ENCODE measurements at regions not wholly inside any gene's neighbourhood (a gene's known extent, or its start where the extent isn't known, plus 50 kb on each side); places are given as distances from the start of the nearest gene placed in this dataset.

DNA sequence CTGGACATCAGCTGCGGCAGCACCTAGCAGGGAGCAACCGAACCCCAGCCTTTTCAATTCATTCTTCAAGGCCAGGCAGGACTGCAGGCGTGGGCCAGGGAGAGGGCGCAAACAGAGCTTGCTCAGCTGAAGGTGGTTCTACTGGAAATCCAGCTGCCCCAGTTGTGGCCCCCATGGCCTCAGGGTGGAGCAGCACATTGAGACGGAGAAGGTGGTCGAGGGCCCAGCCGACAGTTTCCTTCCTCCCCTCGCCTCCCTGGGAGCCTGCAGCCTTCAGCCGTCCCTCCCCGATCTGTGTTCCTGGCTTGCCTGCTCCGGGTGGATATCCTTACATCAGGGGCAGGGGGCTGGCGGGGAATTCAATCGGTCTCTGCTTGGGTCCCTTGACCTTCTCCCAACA, 217.8 kb downstream of the ANKRD60 start:
- Histone ChIP-seq H3K27me3 (replicated peaks in 1 of 2; ENCODE audit: control insufficient read depth in 2 of 2, insufficient read depth in 2 of 2, low read length in 1 of 2) (peaks cover 0 to 1% of the 10 kb centered on the region in 2 experiments; a peak in 3 of 4 replicates), H3K4me1 (ENCODE audit: control insufficient read depth, insufficient read depth, low read length) (no peaks in the 10 kb centered on the region), H3K9ac (ENCODE audit: control insufficient read depth, insufficient read depth, low read length) (no peak overlapping the region), H4K20me1 (ENCODE audit: control insufficient read depth, insufficient read depth) (no peaks in the 10 kb centered on the region), H3K27ac (ENCODE audit: control insufficient read depth, insufficient read depth) (no peak overlapping the region), H3K9me3 (replicated peaks; ENCODE audit: control insufficient read depth, insufficient read depth, low read length) (no peaks in the 10 kb centered on the region), H3K4me2 (ENCODE audit: control insufficient read depth, insufficient read depth) (no peak overlapping the region), H3K36me3 (ENCODE audit: control insufficient read depth in 2 of 2, insufficient read depth in 2 of 2, low read length in 1 of 2) (no peaks in the 10 kb centered on the region), H3K4me3 (no peak overlapping the region), H3K79me2 (ENCODE audit: control insufficient read depth, insufficient read depth, low read length) (no peaks in the 10 kb centered on the region), H2AFZ (ENCODE audit: control insufficient read depth, low read depth, low read length) (no peak overlapping the region)
- TF ChIP-seq, protein P1, sequence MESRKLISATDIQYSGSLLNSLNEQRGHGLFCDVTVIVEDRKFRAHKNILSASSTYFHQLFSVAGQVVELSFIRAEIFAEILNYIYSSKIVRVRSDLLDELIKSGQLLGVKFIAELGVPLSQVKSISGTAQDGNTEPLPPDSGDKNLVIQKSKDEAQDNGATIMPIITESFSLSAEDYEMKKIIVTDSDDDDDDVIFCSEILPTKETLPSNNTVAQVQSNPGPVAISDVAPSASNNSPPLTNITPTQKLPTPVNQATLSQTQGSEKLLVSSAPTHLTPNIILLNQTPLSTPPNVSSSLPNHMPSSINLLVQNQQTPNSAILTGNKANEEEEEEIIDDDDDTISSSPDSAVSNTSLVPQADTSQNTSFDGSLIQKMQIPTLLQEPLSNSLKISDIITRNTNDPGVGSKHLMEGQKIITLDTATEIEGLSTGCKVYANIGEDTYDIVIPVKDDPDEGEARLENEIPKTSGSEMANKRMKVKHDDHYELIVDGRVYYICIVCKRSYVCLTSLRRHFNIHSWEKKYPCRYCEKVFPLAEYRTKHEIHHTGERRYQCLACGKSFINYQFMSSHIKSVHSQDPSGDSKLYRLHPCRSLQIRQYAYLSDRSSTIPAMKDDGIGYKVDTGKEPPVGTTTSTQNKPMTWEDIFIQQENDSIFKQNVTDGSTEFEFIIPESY (IDR thresholded peaks at IDR 0.05): no peak
- TF ChIP-seq NRF1 (conservative IDR thresholded peaks at IDR 0.05; ENCODE audit: low read depth, low read length) (no peak), MXI1 (IDR thresholded peaks at IDR 0.05; ENCODE audit: low read depth, low read length) (no peak), RAD21 (IDR thresholded peaks at IDR 0.05; ENCODE audit: insufficient read depth, low read depth, low read length) (no peak), CEBPB (IDR thresholded peaks at IDR 0.05; ENCODE audit: borderline replicate concordance in 1 of 2, low read depth in 2 of 2, low read length in 2 of 2) (no peak), BHLHE40 (IDR thresholded peaks at IDR 0.05; ENCODE audit: borderline replicate concordance in 1 of 2, low read depth in 2 of 2, low read length in 1 of 2) (no peak), BCL11A (IDR thresholded peaks at IDR 0.05; ENCODE audit: low read depth, low read length) (no peak), NFYB (IDR thresholded peaks at IDR 0.05; ENCODE audit: insufficient read depth, low read depth, low read length) (no peak)
- TF ChIP-seq, protein P2, sequence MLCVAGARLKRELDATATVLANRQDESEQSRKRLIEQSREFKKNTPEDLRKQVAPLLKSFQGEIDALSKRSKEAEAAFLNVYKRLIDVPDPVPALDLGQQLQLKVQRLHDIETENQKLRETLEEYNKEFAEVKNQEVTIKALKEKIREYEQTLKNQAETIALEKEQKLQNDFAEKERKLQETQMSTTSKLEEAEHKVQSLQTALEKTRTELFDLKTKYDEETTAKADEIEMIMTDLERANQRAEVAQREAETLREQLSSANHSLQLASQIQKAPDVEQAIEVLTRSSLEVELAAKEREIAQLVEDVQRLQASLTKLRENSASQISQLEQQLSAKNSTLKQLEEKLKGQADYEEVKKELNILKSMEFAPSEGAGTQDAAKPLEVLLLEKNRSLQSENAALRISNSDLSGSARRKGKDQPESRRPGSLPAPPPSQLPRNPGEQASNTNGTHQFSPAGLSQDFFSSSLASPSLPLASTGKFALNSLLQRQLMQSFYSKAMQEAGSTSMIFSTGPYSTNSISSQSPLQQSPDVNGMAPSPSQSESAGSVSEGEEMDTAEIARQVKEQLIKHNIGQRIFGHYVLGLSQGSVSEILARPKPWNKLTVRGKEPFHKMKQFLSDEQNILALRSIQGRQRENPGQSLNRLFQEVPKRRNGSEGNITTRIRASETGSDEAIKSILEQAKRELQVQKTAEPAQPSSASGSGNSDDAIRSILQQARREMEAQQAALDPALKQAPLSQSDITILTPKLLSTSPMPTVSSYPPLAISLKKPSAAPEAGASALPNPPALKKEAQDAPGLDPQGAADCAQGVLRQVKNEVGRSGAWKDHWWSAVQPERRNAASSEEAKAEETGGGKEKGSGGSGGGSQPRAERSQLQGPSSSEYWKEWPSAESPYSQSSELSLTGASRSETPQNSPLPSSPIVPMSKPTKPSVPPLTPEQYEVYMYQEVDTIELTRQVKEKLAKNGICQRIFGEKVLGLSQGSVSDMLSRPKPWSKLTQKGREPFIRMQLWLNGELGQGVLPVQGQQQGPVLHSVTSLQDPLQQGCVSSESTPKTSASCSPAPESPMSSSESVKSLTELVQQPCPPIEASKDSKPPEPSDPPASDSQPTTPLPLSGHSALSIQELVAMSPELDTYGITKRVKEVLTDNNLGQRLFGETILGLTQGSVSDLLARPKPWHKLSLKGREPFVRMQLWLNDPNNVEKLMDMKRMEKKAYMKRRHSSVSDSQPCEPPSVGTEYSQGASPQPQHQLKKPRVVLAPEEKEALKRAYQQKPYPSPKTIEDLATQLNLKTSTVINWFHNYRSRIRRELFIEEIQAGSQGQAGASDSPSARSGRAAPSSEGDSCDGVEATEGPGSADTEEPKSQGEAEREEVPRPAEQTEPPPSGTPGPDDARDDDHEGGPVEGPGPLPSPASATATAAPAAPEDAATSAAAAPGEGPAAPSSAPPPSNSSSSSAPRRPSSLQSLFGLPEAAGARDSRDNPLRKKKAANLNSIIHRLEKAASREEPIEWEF (IDR thresholded peaks at IDR 0.05; ENCODE audit: insufficient replicate concordance, low read depth, low read length): no peak
- TF ChIP-seq, protein P3, sequence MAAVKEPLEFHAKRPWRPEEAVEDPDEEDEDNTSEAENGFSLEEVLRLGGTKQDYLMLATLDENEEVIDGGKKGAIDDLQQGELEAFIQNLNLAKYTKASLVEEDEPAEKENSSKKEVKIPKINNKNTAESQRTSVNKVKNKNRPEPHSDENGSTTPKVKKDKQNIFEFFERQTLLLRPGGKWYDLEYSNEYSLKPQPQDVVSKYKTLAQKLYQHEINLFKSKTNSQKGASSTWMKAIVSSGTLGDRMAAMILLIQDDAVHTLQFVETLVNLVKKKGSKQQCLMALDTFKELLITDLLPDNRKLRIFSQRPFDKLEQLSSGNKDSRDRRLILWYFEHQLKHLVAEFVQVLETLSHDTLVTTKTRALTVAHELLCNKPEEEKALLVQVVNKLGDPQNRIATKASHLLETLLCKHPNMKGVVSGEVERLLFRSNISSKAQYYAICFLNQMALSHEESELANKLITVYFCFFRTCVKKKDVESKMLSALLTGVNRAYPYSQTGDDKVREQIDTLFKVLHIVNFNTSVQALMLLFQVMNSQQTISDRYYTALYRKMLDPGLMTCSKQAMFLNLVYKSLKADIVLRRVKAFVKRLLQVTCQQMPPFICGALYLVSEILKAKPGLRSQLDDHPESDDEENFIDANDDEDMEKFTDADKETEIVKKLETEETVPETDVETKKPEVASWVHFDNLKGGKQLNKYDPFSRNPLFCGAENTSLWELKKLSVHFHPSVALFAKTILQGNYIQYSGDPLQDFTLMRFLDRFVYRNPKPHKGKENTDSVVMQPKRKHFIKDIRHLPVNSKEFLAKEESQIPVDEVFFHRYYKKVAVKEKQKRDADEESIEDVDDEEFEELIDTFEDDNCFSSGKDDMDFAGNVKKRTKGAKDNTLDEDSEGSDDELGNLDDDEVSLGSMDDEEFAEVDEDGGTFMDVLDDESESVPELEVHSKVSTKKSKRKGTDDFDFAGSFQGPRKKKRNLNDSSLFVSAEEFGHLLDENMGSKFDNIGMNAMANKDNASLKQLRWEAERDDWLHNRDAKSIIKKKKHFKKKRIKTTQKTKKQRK (IDR thresholded peaks at IDR 0.05; ENCODE audit: low read depth, low read length): no peak
- no peak for FAIRE-seq
- WGBS (ENCODE audit: insufficient coverage, insufficient replicate concordance, low lambda C conversion rate, missing lambda C conversion rate): 54% methylated on average over 13 of the region's 13 CpGs
- ChIA-PET SMC1A (ENCODE audit: uncharacterized antibody, unreplicated experiment) (no interaction called here), RAD21 (ENCODE audit: unreplicated experiment) (no interaction called here), POLR2A (no interaction called here), CTCF (no interaction called here)
- BruUV-seq (replicated peaks): no TSS peak
- in situ Hi-C loops (cut with MboI): no loop called here
- DNase-seq (ENCODE audit: low read depth, low spot score): no peak
- intact Hi-C loops (cut with micrococcal nuclease; ENCODE audit: unreplicated experiment): no loop called here
- ATAC-seq: no peak

Data from GM12878 (cell line).